Skeletal muscle tissue (tissue), 3 donors: ENCODE measurements at regions not wholly inside any gene's neighbourhood (a gene's known extent, or its start where the extent isn't known, plus 50 kb on each side); places are given as distances from the start of the nearest gene placed in this dataset.

Experiments
- H3K27ac ChIP-seq: one replicate; pipeline ENCODE4 v1.7.0; 2013; ENCODE audit warnings: mild to moderate bottlenecking, low read depth, low read length, inconsistent platforms
- H3K27me3 ChIP-seq, 3 donors: one replicate each; pipeline ENCODE4 v1.7.0; 2013; ENCODE audit warnings: low read length in 3 of 3; ENCODE audit not compliant: control insufficient read depth in 3 of 3, insufficient read depth in 3 of 3
- H3K36me3 ChIP-seq, 3 donors: one replicate each; pipeline ENCODE4 v1.7.0; 2013; ENCODE audit warnings: low read length in 3 of 3; ENCODE audit not compliant: control insufficient read depth in 3 of 3, insufficient read depth in 3 of 3
- H3K4me1 ChIP-seq, 3 donors: one replicate each; pipeline ENCODE4 v1.7.0; 2013; ENCODE audit warnings: low read length in 3 of 3, mild to moderate bottlenecking in 3 of 3; ENCODE audit not compliant: control insufficient read depth in 3 of 3, insufficient read depth in 3 of 3
- H3K4me3 ChIP-seq, 3 donors: one replicate each; pipeline ENCODE4 v1.7.0; 2013; ENCODE audit warnings: low read length in 3 of 3
- H3K9ac ChIP-seq, 3 donors: one replicate each; pipeline ENCODE4 v1.7.0; 2013; ENCODE audit warnings: low read length in 3 of 3, mild to moderate bottlenecking in 3 of 3, moderate library complexity in 2 of 3, low read depth in 1 of 3
- H3K9me3 ChIP-seq, 3 donors: one replicate each; pipeline ENCODE4 v1.7.0; 2013; ENCODE audit warnings: low read length in 3 of 3; ENCODE audit not compliant: control insufficient read depth in 3 of 3
- donor health status: Osteomylitis.

GRCh38 chr12:68470664-68471328 lies 138.6 kb upstream of the MDM1 start:
- H3K27me3 ChIP-seq, result no peaks in the 10 kb centered on the region
- no peak overlapping the region for H3K4me3 ChIP-seq
- H3K9me3 ChIP-seq, result no peaks in the 10 kb centered on the region
- H3K36me3 ChIP-seq, result no peaks in the 10 kb centered on the region
- H3K27ac ChIP-seq, result no peak overlapping the region
- H3K9ac ChIP-seq, result no peak overlapping the region
- no peaks in the 10 kb centered on the region for H3K4me1 ChIP-seq

- Histone ChIP-seq H3K9me3 (no peaks in the 10 kb centered on the region), H3K4me3 (no peak overlapping the region), H3K27me3 (no peaks in the 10 kb centered on the region), H3K4me1 (no peaks in the 10 kb centered on the region), H3K9ac (no peak overlapping the region), H3K27ac (no peak overlapping the region), H3K36me3 (no peaks in the 10 kb centered on the region)
Observed at GRCh38 chr12:68474467-68475204, 136.1 kb upstream of the RAP1B start.

- no peaks in the 10 kb centered on the region for H3K36me3 ChIP-seq
- H3K9me3 ChIP-seq, result no peaks in the 10 kb centered on the region
- H3K27me3 ChIP-seq, result no peaks in the 10 kb centered on the region
- H3K27ac ChIP-seq, result no peak overlapping the region
- no peaks in the 10 kb centered on the region for H3K4me1 ChIP-seq
- H3K4me3 ChIP-seq, result no peak overlapping the region
- no peak overlapping the region for H3K9ac ChIP-seq
Observed at GRCh38 chr12:68476794-68477193, 133.9 kb upstream of the RAP1B start.

GRCh38 chr12:68477261-68477772 lies 133.4 kb upstream of the RAP1B start:
- H3K9ac ChIP-seq, result no peak overlapping the region
- H3K36me3 ChIP-seq, result no peaks in the 10 kb centered on the region
- H3K9me3 ChIP-seq, result no peaks in the 10 kb centered on the region
- H3K4me3 ChIP-seq, result no peak overlapping the region
- H3K4me1 ChIP-seq, result no peaks in the 10 kb centered on the region
- no peak overlapping the region for H3K27ac ChIP-seq
- no peaks in the 10 kb centered on the region for H3K27me3 ChIP-seq

GRCh38 chr12:68477906-68478305 lies 132.8 kb upstream of the RAP1B start:
- H3K9me3 ChIP-seq, result no peaks in the 10 kb centered on the region

GRCh38 chr12:68478516-68479260 lies 132.0 kb upstream of the RAP1B start:
- Histone ChIP-seq H3K27ac (no peak overlapping the region), H3K9ac (no peak overlapping the region), H3K27me3 (no peaks in the 10 kb centered on the region), H3K9me3 (no peaks in the 10 kb centered on the region), H3K36me3 (no peaks in the 10 kb centered on the region), H3K4me1 (no peaks in the 10 kb centered on the region), H3K4me3 (no peak overlapping the region)

More at GRCh38 chr12:68477906-68478305, 132.8 kb upstream of the RAP1B start:
- H3K4me1 ChIP-seq, result no peaks in the 10 kb centered on the region
- H3K27ac ChIP-seq, result no peak overlapping the region
- H3K27me3 ChIP-seq, result no peaks in the 10 kb centered on the region
- H3K36me3 ChIP-seq, result no peaks in the 10 kb centered on the region
- no peak overlapping the region for H3K4me3 ChIP-seq
- no peak overlapping the region for H3K9ac ChIP-seq

- H3K27me3 ChIP-seq, result no peaks in the 10 kb centered on the region
- no peaks in the 10 kb centered on the region for H3K9me3 ChIP-seq
- no peaks in the 10 kb centered on the region for H3K36me3 ChIP-seq
- no peak overlapping the region for H3K27ac ChIP-seq
- no peak overlapping the region for H3K9ac ChIP-seq
- H3K4me1 ChIP-seq, result no peaks in the 10 kb centered on the region
- H3K4me3 ChIP-seq, result no peak overlapping the region
Observed at GRCh38 chr12:68479261-68479895, 131.3 kb upstream of the RAP1B start.

- no peaks in the 10 kb centered on the region for H3K36me3 ChIP-seq
- H3K9me3 ChIP-seq, result no peaks in the 10 kb centered on the region
- no peaks in the 10 kb centered on the region for H3K4me1 ChIP-seq
- H3K27ac ChIP-seq, result no peak overlapping the region
- no peak overlapping the region for H3K4me3 ChIP-seq
- no peaks in the 10 kb centered on the region for H3K27me3 ChIP-seq
- no peak overlapping the region for H3K9ac ChIP-seq
Observed at GRCh38 chr12:68479896-68480291, 130.8 kb upstream of the RAP1B start.

- no peaks in the 10 kb centered on the region for H3K9me3 ChIP-seq
- H3K9ac ChIP-seq, result no peak overlapping the region
- H3K4me1 ChIP-seq, result no peaks in the 10 kb centered on the region
- no peaks in the 10 kb centered on the region for H3K36me3 ChIP-seq
- H3K27ac ChIP-seq, result peak overlapping the region; percentile 32
- no peak overlapping the region for H3K4me3 ChIP-seq
- H3K27me3 ChIP-seq, result no peaks in the 10 kb centered on the region
Observed at GRCh38 chr12:68480526-68480925, 130.2 kb upstream of the RAP1B start.
